ENCODE measurements at regions not wholly inside any gene's neighbourhood (a gene's known extent, or its start where the extent isn't known, plus 50 kb on each side); places are given as distances from the start of the nearest gene placed in this dataset.

GRCh38 chr13:107095876-107096275 lies 527.9 kb upstream of the ARGLU1 start:
- intact Hi-C loops (cut with DNase I; ENCODE audit: low total_unique reads): no loop called here
- no peaks in the 10 kb centered on the region for H3K27me3 ChIP-seq
- no peak overlapping the region for H3K27ac ChIP-seq
- H3K9me3 ChIP-seq: no peaks in the 10 kb centered on the region
- TF ChIP-seq CTCF (IDR thresholded peaks at IDR 0.05): no peak
- no peak for TF ChIP-seq POLR2A (IDR thresholded peaks at IDR 0.05)
- no peak for TF ChIP-seq POLR2AphosphoS5 (IDR thresholded peaks at IDR 0.05)
- H3K4me1 ChIP-seq: no peaks in the 10 kb centered on the region
- no peak for DNase-seq (ENCODE audit: low spot score in 2 of 2)
- no peaks in the 10 kb centered on the region for H3K36me3 ChIP-seq
- H3K4me3 ChIP-seq: no peak overlapping the region

GRCh38 chr13:107091861-107092260 lies 523.9 kb upstream of the ARGLU1 start:
- no peak for DNase-seq (ENCODE audit: low spot score in 2 of 2)
- H3K27ac ChIP-seq: no peak overlapping the region

DNA sequence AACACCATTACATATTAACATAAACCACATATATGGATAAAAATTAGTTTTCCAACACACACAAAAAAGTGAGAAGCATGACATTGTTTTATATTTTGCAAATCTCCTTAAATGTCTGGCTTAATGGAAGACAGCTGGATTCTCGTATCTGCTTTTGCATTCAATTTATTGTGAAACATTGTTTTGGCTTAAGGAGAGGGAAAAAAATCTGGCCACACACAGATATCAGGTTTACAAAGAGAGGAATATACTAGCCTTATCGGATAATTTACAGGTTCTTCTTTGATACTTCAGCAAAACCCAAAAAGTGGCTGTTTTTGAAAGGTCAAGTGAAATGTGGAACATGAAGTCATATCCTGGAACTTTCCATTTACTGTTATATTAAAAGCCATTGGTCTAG lies 523.5 kb upstream of the ARGLU1 start:
- TF ChIP-seq POLR2AphosphoS5 (IDR thresholded peaks at IDR 0.05): no peak
- TF ChIP-seq POLR2A (IDR thresholded peaks at IDR 0.05): no peak
- no peaks in the 10 kb centered on the region for H3K36me3 ChIP-seq
- no peak overlapping the region for H3K4me3 ChIP-seq
- no peaks in the 10 kb centered on the region for H3K27me3 ChIP-seq
- H3K27ac ChIP-seq: no peak overlapping the region
- no peaks in the 10 kb centered on the region for H3K4me1 ChIP-seq
- no peaks in the 10 kb centered on the region for H3K9me3 ChIP-seq
- no peak for DNase-seq (ENCODE audit: low spot score in 2 of 2)
- intact Hi-C loops (cut with DNase I; ENCODE audit: low total_unique reads): no loop called here

More at GRCh38 chr13:107091861-107092260, 523.9 kb upstream of the ARGLU1 start:
- H3K4me3 ChIP-seq: no peak overlapping the region
- intact Hi-C loops (cut with DNase I; ENCODE audit: low total_unique reads): no loop called here
- H3K27me3 ChIP-seq: no peaks in the 10 kb centered on the region
- no peaks in the 10 kb centered on the region for H3K9me3 ChIP-seq
- H3K36me3 ChIP-seq: no peaks in the 10 kb centered on the region
- no peak for TF ChIP-seq POLR2AphosphoS5 (IDR thresholded peaks at IDR 0.05)
- no peak for TF ChIP-seq CTCF (IDR thresholded peaks at IDR 0.05)
- no peak for TF ChIP-seq POLR2A (IDR thresholded peaks at IDR 0.05)
- no peaks in the 10 kb centered on the region for H3K4me1 ChIP-seq

DNA sequence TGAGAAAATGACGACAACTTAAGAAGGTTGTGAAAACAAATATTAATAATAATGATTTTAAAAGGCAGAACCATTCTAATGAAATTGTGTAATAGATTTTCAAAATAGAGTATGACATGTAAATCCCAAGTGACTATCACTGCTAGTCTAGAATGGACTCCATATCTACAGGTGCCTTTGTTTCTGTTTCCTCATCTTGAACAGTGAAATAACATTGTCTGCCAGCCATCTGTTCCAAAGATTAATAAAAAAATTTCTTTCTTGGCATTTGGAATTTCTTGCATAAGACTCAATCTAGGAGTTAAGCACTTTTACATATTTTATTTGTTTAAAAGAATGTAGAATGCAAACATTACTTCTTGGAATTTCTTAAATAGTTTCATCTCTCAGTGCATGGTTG lies 520.1 kb upstream of the ARGLU1 start:
- H3K4me3 ChIP-seq: no peak overlapping the region
- H3K9me3 ChIP-seq: no peaks in the 10 kb centered on the region
- TF ChIP-seq CTCF (IDR thresholded peaks at IDR 0.05): no peak
- TF ChIP-seq POLR2AphosphoS5 (IDR thresholded peaks at IDR 0.05): no peak
- no peak for TF ChIP-seq POLR2A (IDR thresholded peaks at IDR 0.05)
- no peaks in the 10 kb centered on the region for H3K4me1 ChIP-seq
- no peak for DNase-seq (ENCODE audit: low spot score in 2 of 2)
- H3K27me3 ChIP-seq: no peaks in the 10 kb centered on the region
- intact Hi-C loops (cut with DNase I; ENCODE audit: low total_unique reads): no loop called here
- H3K36me3 ChIP-seq: no peaks in the 10 kb centered on the region
- no peak overlapping the region for H3K27ac ChIP-seq

DNA sequence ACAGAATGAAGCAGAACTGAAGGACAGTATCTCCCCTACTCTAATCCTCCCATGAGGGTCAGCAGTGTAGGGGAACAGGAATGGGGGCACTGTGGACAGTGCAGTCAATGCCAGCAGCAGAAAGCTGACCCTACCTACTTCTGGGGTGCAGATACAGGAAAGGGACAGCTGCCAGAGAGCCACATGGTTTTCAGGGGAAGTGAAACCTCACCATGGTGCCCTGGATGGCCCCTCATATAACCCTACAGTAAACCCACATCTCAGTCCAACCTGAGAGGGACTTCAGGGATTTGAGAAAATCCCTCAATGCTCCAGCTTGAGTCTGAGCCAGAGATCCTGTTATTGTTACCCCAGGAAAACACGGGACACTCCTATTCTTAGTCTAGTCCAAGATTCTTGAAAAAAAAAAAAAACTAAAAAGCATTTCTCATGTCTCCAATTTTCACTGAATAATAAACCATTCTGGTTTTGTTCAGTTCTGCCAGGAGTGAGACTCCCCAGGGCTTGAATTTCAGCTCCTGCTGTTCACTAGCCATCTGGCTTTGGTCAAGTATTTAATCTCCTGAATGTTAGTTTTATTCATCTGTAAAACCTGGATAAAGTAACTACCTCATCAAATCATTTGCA lies 511.6 kb upstream of the ARGLU1 start:
- intact Hi-C loops (cut with DNase I; ENCODE audit: low total_unique reads): no loop called here
- TF ChIP-seq POLR2A (IDR thresholded peaks at IDR 0.05) (no peak), POLR2AphosphoS5 (IDR thresholded peaks at IDR 0.05) (no peak), CTCF (IDR thresholded peaks at IDR 0.05) (no peak)
- DNase-seq (ENCODE audit: low spot score in 2 of 2): no peak

More for the DNA sequence above, 511.6 kb upstream of the ARGLU1 start:
- Histone ChIP-seq H3K9me3 (no peaks in the 10 kb centered on the region), H3K4me1 (no peaks in the 10 kb centered on the region), H3K36me3 (no peaks in the 10 kb centered on the region), H3K4me3 (no peak overlapping the region), H3K27me3 (no peaks in the 10 kb centered on the region), H3K27ac (no peak overlapping the region)

All from breast epithelium (tissue), 4 donors.